T47D (cell line): ENCODE measurements at regions not wholly inside any gene's neighbourhood (a gene's known extent, or its start where the extent isn't known, plus 50 kb on each side); places are given as distances from the start of the nearest gene placed in this dataset.
"Not testable (repeated sequence)": the region's sequence is repeated elsewhere in the genome, so short reads cannot be mapped to it uniquely, and the experiment has no call there.

ENCODE experiments used
- DNase-seq, 2 experiments: peaks; one replicate each; pipeline versions ENCODE4 v3.0.0 to v3.0.0-alpha.2; 2011 to 2012; ENCODE audit warnings: low read depth in 1 of 2, low spot score in 1 of 2
- JUND ChIP-seq: IDR thresholded peaks from 2 replicates; pipeline ENCODE4 v1.6.1; 2012; ENCODE audit warnings: low read depth
- in situ Hi-C: cut with HindIII; loops from 2 replicates; pipeline ENCODE4 v1.10.0; 2016; ENCODE audit warnings: low sequenced_read_pairs, low pct_unique_long_range_greater_than_20kb

DNA sequence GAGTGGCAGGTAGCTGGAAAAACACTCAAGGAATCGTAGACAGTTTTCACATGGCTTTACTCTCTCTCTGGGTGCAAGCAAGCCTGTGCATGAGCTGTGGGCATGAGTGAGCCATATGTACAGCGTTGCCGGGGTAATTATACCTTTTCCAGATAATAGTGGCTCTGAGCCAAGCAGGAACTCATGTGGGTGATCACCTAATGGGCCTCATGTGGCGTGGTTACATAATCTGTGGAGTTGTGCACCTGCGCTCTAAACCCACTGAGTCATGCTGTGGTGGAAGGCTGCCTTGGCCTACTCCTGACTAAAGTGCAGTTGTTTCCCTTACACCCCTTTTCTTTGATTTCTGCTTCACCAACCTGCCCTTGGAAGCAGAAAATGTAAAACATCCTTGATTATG, 1564.5 kb upstream of the PCDH10 start:
- no peak for DNase-seq
- no peak for TF ChIP-seq JUND
- in situ Hi-C loops = no loop called here

DNA sequence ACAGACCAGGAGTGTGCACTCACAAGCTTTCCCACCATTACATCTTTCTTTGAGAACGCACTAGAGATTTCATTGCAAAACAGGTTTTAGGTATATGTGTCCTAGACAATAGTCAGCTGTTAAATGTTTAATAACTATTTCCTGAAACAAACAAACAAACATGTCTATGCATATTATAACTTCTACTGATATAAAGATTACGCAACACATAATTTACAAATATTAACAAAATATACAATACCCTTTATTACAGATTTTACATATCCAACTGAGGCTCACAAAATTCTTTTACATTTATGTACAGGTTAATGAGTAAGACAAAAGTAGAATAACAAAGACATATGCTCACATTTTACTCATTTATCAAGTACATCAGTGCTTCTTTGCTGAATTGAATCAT, 1554.0 kb upstream of the PCDH10 start:
- no peak for DNase-seq
- TF ChIP-seq JUND = no peak
- in situ Hi-C loops = no loop called here

DNA sequence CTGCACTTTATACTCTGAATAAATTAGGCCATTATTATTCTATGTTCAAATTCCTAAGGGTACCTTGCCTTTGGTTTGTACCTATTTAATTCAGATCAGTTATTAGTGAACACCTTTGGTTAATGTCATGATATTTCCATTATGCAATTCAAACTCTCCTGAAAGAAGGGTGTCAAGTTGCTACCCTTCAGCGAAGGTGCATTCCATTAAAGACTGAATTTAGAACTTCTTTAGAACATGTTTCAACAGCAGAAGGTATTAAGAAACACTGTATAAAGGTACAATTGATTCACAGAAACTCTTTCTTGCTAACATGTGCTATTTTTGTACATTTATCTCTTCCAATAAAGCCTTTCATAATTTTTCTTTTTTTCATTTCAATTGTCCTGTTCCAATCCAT, 1545.4 kb upstream of the PCDH10 start:
- DNase-seq = no peak
- in situ Hi-C loops = no loop called here
- TF ChIP-seq JUND = no peak

DNA sequence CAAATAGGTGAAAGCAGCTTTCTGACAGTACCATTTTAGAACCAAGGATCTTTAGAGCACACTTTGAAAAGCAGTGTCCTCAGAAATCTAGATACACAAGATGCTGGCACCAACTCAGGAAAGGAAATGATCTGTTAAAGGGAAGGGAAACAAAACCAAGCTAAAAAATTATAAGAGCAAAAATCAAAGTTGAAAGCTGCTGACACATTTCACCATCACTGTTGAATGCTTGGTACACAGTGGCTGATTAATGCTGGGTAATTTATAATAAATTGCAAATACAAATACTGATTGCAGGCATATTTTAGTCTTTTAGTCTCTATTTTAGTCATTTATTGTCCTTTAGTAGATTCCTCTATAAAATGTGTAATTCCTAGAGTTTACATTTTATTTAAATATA, 1540.1 kb upstream of the PCDH10 start:
- DNase-seq = no peak
- in situ Hi-C loops = no loop called here
- no peak for TF ChIP-seq JUND

DNA sequence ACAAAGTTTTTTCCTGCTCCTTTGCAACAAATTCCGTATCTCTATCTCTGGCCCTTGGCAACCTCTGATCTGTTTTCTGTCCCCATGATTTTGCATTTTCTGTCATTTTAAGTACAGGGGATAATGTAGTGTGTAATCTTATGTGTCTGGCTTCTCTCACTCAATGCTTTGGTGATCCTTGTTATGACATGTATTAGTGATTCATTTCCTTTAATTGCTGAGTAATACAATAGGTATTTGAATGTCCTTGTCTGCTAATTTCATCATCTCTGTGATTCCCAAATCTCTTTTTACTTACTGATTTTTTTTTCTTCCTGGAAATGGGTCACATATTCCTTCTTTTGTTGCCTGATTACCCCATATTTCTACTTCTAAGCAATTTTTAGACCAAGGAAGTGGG, 1538.6 kb upstream of the PCDH10 start:
- in situ Hi-C loops, DNase-seq: not testable (repeated sequence)

DNA sequence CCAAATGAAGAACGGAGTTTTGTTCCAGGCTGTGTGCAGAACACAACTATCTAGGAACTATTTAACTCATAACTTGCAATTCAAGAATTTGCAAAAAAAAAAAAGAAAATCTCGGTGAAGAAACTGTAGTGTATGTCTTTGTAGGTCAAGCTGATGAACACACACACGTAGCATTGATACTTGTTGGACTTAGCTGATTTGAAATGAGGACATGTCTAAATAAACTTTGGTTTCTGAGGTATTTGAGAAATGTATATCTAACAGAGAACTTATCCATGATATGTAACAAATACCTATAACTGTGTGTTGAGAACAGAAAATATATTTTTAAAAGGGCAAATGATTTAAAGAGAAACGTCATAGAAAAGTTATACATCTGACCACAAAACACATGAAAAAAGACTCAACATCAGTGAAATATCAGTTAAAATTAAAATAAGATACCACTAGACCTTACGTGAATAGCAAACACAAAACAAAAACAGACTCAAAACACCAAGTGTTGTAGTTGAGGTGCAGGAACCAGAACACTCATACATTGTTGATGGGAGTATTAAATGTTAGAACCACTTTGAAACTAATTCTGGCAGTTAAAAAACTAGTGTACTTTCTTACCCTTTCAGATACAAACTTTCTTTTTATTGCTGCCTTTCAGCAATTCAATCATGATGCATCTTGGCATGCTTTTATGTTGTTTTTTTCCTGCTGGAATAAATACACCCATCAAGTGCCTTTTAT, 1535.8 kb upstream of the PCDH10 start:
- in situ Hi-C loops = no loop called here
- no peak for TF ChIP-seq JUND
- no peak for DNase-seq

DNA sequence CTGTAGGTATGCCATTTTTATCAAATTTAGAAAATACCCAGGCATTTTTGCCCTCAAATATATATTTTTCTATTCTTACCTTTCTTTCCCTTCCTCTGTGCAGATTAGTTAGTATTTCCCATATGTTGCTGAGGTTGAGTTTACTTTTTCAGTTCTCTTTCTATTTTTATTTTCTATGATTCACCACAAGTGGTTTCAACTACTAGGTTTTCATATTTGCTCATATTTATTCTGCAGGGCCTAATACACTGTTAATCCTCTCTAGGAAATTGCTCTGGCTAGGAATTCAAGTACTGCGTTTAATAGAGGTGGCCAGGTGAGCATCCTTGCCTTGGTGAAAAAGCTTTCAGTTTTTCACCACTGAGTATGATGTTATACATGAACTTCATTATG, 1535.3 kb upstream of the PCDH10 start:
- no peak for DNase-seq
- no peak for TF ChIP-seq JUND

DNA sequence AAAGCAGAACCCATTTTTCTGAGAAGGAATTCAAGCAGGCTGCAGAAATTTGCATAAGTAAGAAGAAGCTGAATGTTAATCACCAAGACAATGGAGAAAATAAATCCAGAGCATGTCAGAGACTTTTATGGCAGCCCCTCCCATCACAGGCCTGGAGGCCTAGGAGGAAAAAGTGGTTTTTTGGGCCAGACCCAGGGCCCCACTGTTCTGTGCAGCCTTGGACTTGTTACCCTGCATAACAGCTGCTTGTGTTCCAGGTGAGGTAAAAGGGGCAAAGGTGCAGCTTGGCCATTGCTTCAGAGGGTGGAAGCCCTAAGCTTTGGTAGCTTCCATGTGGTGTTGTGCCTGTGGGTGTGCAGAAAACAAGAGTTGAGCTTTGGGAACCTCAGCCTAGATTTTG, 1516.2 kb upstream of the PCDH10 start:
- DNase-seq = no peak
- in situ Hi-C loops = no loop called here
- no peak for TF ChIP-seq JUND

More for the DNA sequence above, 1535.3 kb upstream of the PCDH10 start:
- in situ Hi-C loops = no loop called here

DNA sequence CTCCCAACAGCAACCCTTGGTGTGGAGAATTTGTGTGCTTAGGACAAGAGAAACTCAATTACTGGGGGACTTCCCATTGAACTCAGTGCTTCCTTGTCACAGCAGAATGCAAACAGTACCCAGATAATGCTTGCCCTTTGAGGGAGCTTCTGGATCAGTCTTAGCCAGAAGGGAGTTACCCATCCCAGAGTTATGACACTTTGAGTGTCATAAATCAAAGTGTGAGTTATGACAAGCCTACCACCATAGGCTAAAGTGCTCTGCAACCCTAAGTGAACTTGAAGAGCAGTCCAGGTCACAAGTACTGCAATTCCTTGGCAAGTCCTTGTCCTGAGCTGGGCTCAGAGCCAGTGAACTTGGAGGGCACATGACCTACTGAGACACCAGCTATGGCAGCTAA, 1513.9 kb upstream of the PCDH10 start:
- no peak for TF ChIP-seq JUND
- DNase-seq = no peak
- in situ Hi-C loops = no loop called here

DNA sequence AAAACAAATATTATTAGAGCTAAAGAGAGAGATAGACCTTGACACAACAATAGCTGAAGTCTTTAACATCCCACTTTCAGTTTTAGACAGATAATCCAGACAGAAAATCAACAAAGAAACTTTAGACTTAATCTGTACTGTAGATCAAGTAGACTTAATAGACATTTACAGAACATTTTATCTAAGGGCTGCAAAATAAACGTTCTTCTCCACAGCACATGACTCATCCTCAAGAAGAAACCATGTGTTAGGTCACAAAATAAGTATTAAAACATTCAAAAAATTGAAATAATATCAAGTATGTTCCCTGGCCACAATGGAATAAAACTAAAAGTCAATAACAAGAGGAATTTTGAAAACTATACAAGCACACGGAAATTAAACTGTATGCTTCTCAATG, 1510.3 kb upstream of the PCDH10 start:
- no peak for TF ChIP-seq JUND
- in situ Hi-C loops = no loop called here
- DNase-seq = no peak

DNA sequence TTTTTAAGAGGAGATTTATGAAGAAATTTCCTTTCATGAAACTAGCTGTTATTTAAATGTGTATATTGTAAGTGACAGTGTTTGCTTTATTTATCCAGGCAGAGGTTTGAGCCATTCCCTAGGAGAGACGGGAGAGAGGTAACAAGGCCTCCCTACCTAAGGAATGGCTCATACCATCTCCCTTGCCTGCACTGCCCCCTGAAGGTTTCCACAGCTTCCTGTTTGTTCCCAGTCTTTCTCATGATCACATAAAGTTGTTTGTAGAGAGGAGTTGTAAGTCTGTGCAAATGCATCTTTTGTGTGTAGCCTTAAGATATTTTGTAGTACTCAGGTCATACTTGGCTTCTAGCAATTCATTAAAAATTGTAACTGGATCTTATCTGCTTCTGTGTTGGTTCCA, 1504.5 kb upstream of the PCDH10 start:
- TF ChIP-seq JUND = no peak
- in situ Hi-C loops = no loop called here
- peak; percentile 0 to 54 for DNase-seq

DNA sequence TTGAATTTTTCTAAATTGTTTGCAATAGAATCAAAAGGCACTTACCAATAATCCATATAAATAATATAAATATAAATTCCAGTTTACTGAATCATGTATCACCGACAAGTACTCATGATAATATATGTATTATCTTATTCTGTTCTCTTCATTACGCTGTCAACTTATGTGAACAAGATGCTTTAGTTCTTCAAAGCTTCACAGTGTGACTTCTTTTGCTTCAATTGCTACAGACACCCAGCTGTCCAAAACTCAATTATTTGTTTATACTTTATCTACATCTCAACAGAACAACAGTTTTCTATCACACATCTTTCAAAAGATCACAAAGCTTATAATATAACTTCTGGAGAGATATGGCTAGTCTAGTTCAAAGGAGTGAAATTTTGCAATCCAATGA, 1499.9 kb upstream of the PCDH10 start:
- in situ Hi-C loops = no loop called here
- DNase-seq = no peak
- no peak for TF ChIP-seq JUND

DNA sequence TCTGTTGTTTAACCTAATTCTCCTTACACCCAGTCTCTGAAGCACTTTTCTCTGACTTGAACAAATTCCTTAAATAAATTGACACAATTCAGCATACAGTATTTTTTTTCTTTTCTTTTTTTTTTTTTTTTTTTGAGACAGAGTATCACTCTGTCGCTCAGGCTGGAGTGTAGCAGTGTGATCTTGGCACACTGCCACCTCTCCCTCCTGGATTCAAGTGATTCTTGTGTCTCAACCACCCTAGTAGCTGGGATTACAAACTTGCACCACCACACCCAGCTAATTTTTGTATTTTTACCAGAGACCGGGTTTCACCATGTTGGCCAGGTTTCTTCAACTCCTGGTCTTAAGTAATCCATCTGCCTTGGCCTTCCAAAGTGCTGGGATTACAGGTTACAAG, 1498.1 kb upstream of the PCDH10 start:
- TF ChIP-seq JUND = no peak
- no peak for DNase-seq

DNA sequence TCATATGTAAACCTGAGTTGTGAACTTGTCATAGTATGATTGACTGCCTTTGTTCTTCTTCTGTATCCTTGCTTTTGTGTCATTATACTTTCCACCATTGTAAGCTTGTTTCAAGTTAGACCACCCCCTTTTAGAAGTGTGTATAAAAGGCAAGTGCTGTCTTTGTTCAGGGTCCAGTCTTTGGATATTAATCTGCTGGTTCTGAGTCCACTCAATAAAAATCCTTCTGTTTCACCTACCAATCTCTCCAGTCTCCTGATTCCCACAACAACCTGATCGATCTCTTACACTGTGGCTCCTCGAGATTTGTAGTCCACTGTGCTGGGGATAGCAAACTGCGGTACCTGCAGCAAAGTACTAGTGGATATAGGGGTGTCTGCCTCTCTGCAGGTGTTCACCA, 1465.8 kb upstream of the PCDH10 start:
- in situ Hi-C loops = not testable (repeated sequence)
- DNase-seq = peak in 1 of 2 experiments; percentile 1

More for the DNA sequence above, 1498.1 kb upstream of the PCDH10 start:
- in situ Hi-C loops = no loop called here
